Pancreas (tissue), 10 donors: ENCODE measurements at regions not wholly inside any gene's neighbourhood (a gene's known extent, or its start where the extent isn't known, plus 50 kb on each side); places are given as distances from the start of the nearest gene placed in this dataset.

ENCODE experiments used
- ATAC-seq, 4 donors: fragments of 200-7000 bp; cut with Tn5 transposase; one replicate each; pipeline versions ENCODE4 v1.8.0 to v1.9.1; 2020; ENCODE audit warnings: mild to moderate bottlenecking in 4 of 4, moderate library complexity in 4 of 4
- DNase-seq, 6 donors: peaks; one replicate each; pipeline ENCODE4 v3.0.0-alpha.2; 2020
- FAIRE-seq: peaks from 2 replicates; lab custom pipeline; 2012; peaks lifted over from hg19 to GRCh38; lab: Jason Lieb, UNC
- H3K27ac ChIP-seq, 4 donors: fragments of 200-600 bp; sonication (generic); 1 replicate in 3 of 4; 2 replicates in 1 of 4; pipeline versions ENCODE4 v1.5.0 to v1.8.0; 2020
- H3K27me3 ChIP-seq, 4 donors: fragments of 200-600 bp; one replicate each; pipeline ENCODE4 v1.8.0; 2021
- H3K36me3 ChIP-seq, 3 donors: fragments of 200-600 bp; sonication (generic) in 1 of 3; one replicate each; pipeline versions ENCODE4 v1.5.0 to v1.8.0; 2020 to 2021
- H3K4me1 ChIP-seq, 3 donors: fragments of 200-600 bp; one replicate each; pipeline ENCODE4 v1.8.0; 2021
- H3K4me3 ChIP-seq, 4 donors: fragments of 200-600 bp; sonication (generic) in 2 of 4; one replicate each; pipeline versions ENCODE4 v1.5.0 to v1.8.0; 2020 to 2021
- H3K9me3 ChIP-seq, 4 donors: fragments of 200-600 bp; one replicate each; pipeline ENCODE4 v1.8.0; 2021
- WGBS, 2 donors: extraction: QIAGEN DNeasy Blood & Tissue Kit; methylation state at CpG; one replicate each; pipeline ENCODE4 v1.1.7; 2013; 5-methylcytosine and 5-hydroxymethylcytosine counted together
- intact Hi-C, 3 donors: fragments of 100-400 bp; cut with DNase I; formaldehyde crosslinking; loops; one replicate each; pipeline versions ENCODE4 v1.11.1 to v1.14.2; 2022
- TF ChIP-seq, protein P1 (sequence below), 4 donors: fragments of 200-600 bp; sonication (generic) in 3 of 4; IDR thresholded peaks; one replicate each; pipeline versions ENCODE4 v1.5.0 to v1.8.0; 2021; ENCODE audit warnings: antibody characterized with exemption in 4 of 4
- donor health status: healthy with polysubstance abuse.
- donor health status: DM: no; HTN: no; CAD: no; lungs with moderate emphysema.
- donor health status: DM: no; HTN: no; CAD: no.
- donor health status: control.
- donor health status: control.
- donor health status: Bipolar disorder and iron deficiency.
- donor health status: DM: yes; HTN: yes; CAD: no.
- donor health status: DM: no; HTN: no; CAD: no.
- donor health status: DM: no; HTN: no; CAD: no.
- donor health status: DM: yes; HTN: yes; CAD: no.

DNA sequence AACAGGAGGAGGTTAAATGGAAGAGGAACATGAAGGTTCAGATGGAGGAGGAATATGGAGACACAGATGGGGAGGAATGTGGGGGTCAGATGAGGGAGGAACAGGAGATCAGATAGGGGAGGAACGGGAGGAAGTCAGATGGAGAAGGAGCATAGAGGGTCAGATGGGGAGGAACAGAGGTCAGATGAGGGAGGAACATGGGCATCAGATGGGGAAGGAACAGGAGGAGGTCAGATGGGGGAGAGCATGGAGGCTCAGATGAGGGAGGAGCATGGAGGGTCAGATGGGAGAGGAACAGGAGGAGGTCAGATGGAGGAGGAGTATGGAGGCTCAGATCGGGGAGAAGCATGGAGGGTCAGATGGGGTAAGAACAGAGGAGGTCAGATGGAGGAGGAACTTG lies 290.6 kb downstream of the BMP7 start:
- Histone ChIP-seq H3K36me3 (no peaks in the 10 kb centered on the region), H3K4me1 (no peaks in the 10 kb centered on the region), H3K27ac (no peak overlapping the region), H3K4me3 (no peak overlapping the region), H3K27me3 (peaks cover 0 to 7% (median 0%) of the 10 kb centered on the region in 4 donors), H3K9me3 (no peaks in the 10 kb centered on the region)
- WGBS, 2 donors, result 56 to 84% methylated on average over 2 of the region's 2 CpGs
- ATAC-seq, result no peak
- no peak for DNase-seq
- intact Hi-C loops, result loop anchor here in 1 of 3 donors (5.0 kb wide), 1 partner anchor 429 kb away; no protein-coding TSS in a partner anchor
- TF ChIP-seq, protein P1, sequence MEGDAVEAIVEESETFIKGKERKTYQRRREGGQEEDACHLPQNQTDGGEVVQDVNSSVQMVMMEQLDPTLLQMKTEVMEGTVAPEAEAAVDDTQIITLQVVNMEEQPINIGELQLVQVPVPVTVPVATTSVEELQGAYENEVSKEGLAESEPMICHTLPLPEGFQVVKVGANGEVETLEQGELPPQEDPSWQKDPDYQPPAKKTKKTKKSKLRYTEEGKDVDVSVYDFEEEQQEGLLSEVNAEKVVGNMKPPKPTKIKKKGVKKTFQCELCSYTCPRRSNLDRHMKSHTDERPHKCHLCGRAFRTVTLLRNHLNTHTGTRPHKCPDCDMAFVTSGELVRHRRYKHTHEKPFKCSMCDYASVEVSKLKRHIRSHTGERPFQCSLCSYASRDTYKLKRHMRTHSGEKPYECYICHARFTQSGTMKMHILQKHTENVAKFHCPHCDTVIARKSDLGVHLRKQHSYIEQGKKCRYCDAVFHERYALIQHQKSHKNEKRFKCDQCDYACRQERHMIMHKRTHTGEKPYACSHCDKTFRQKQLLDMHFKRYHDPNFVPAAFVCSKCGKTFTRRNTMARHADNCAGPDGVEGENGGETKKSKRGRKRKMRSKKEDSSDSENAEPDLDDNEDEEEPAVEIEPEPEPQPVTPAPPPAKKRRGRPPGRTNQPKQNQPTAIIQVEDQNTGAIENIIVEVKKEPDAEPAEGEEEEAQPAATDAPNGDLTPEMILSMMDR (IDR thresholded peaks at IDR 0.05), result no peak
- FAIRE-seq, result no peak

DNA sequence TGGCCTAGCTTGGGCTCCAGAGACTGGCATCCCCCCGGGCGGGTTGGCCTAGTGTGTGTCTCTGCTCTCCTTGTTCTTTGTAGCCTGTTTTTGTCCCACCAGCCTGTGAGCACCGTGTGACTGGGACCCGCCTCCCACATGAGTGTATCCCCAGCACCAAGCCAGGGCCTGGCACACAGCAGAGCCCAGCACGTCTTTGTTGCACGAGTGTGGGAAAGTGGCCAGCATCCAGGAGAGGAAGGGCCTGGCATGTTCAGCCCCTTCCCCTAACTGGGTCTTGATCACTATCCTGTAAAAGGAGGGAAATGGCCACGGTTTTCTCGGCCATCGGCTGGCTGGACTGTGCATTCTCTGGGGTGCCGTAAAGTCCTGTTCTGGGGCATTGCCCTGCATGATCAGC lies 290.1 kb downstream of the BMP7 start:
- intact Hi-C loops, result loop anchor here in 1 of 3 donors (5.0 kb wide), 1 partner anchor 429 kb away; no protein-coding TSS in a partner anchor
- H3K27me3 ChIP-seq, result peaks cover 0 to 7% (median 0%) of the 10 kb centered on the region in 4 donors
- TF ChIP-seq, protein P1 (IDR thresholded peaks at IDR 0.05), result no peak
- no peak for ATAC-seq
- H3K27ac ChIP-seq, result no peak overlapping the region
- no peaks in the 10 kb centered on the region for H3K4me1 ChIP-seq
- DNase-seq, result no peak
- WGBS, 2 donors, result 49 to 51% methylated on average over 10 of the region's 10 CpGs
- no peaks in the 10 kb centered on the region for H3K9me3 ChIP-seq
- no peak for FAIRE-seq
- no peaks in the 10 kb centered on the region for H3K36me3 ChIP-seq
- no peak overlapping the region for H3K4me3 ChIP-seq

DNA sequence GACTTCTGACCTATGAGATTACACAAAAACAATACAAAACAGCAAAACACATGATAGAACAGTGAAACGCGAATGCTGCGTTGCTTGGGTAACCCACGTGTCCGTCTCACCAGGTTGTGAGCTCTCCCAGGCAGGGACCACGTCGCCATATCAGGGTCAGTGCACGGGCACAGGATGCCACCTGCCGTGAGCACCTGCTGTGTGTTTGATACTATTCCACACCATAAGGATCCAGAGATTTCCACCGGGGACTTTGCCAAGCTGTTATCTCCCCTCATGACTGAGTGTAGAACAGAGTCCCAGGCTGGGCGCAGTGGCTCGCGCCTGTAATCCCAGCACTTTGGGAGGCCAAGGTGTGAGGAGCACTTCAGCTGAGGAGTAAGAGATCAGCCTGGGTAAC lies 288.0 kb downstream of the BMP7 start:
- TF ChIP-seq, protein P1 (IDR thresholded peaks at IDR 0.05), result no peak
- Histone ChIP-seq H3K4me3 (no peak overlapping the region), H3K9me3 (no peaks in the 10 kb centered on the region), H3K4me1 (no peaks in the 10 kb centered on the region), H3K27ac (no peak overlapping the region), H3K36me3 (no peaks in the 10 kb centered on the region), H3K27me3 (peaks cover 0 to 7% (median 0%) of the 10 kb centered on the region in 4 donors)
- FAIRE-seq (no peak), ATAC-seq (peak in 2 of 4 donors; percentile 34 to 58), DNase-seq (no peak)
- 30 to 37% methylated on average over 13 of the region's 13 CpGs for WGBS, 2 donors
- intact Hi-C loops, result loop anchor here in 1 of 3 donors (5.0 kb wide), 1 partner anchor 431 kb away; no protein-coding TSS in a partner anchor

DNA sequence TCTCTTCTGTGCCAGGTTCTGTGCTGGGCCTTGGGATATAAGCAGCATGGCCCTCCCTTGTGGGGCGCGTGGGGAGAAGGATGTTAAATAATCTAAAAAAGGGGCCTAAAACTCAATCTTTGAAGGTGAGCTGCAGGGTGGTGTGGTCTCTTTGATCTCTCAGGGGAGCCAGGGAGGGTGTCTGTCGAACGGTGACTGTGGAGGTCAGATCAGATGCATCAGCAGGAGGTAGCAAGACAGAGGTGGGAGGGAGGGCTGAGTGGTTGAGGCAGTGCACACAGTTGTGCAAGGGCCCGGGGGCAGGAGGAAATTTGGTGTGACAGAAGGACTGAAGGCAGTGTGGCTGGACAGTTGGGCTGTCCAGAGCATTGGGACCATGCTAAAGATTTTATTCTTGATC lies 287.3 kb downstream of the BMP7 start:
- Histone ChIP-seq H3K36me3 (no peaks in the 10 kb centered on the region), H3K27me3 (peaks cover 0 to 7% (median 0%) of the 10 kb centered on the region in 4 donors), H3K9me3 (no peaks in the 10 kb centered on the region), H3K27ac (no peak overlapping the region), H3K4me3 (no peak overlapping the region), H3K4me1 (no peaks in the 10 kb centered on the region)
- intact Hi-C loops, result loop anchor here in 1 of 3 donors (5.0 kb wide), 1 partner anchor 432 kb away; no protein-coding TSS in a partner anchor
- no peak for FAIRE-seq
- DNase-seq, result no peak
- TF ChIP-seq, protein P1 (IDR thresholded peaks at IDR 0.05), result no peak
- WGBS, 2 donors, result 43 to 49% methylated on average over 5 of the region's 5 CpGs
- no peak for ATAC-seq

DNA sequence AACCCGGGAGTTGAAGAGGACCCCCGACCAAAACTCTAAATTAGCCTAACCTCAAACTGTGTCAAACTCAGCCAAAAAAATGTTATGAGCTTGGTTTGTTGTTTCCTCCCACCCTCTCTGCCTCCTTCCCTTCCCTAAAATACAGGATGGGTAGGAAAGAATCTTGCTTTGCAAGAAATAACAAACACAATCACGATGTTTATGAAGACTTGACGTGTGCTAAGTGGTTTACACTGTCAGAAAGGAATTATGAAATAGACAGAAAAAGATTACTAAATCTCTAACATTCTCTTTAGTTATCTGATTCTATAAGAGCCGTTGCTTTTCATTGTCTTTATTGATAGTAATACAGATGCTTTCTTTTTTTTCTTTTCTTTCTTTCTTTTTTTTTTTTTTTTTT lies 285.1 kb downstream of the BMP7 start:
- Histone ChIP-seq H3K9me3 (peaks cover 0 to 3% (median 0%) of the 10 kb centered on the region in 4 donors), H3K27ac (no peak overlapping the region), H3K27me3 (peaks cover 0 to 3% (median 0%) of the 10 kb centered on the region in 4 donors), H3K4me1 (no peaks in the 10 kb centered on the region), H3K4me3 (no peak overlapping the region), H3K36me3 (no peaks in the 10 kb centered on the region)
- TF ChIP-seq, protein P1 (IDR thresholded peaks at IDR 0.05), result no peak
- ATAC-seq (no peak), DNase-seq (no peak), FAIRE-seq (no peak)
- WGBS, 2 donors, result 35 to 55% methylated on average over 5 of the region's 5 CpGs
- intact Hi-C loops, result no loop called here
